ENCODE measurements at regions not wholly inside any gene's neighbourhood (a gene's known extent, or its start where the extent isn't known, plus 50 kb on each side); places are given as distances from the start of the nearest gene placed in this dataset.

DNA sequence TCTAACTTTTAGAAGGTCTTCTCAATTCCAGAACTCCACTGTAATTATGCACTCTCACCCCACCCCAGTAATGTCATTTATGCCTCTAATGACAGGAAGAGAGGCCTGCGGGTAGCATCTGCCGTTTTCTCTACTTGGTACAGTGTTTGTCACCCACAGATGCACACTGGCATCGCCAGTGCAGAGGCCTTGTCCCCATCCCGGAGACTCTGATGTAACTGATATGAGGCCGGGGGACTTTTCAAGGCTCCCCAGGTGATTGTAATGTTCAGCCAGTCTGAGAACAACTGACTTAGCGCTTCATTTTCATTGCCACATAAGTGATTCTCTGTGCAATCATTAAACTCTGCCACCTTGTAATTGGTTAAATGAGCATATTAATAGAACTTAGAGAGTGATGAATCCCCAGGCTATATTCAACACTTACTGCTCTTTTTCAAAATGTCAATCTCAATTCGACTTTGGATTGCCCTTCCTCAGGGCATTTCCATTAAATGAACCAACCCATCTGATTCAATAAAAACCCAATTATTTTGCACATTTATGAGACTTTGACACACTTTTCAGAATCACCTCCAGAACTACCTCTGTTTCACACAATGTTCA, 113.2 kb downstream of the HERPUD2 start:
- no peak for DNase-seq

- no peak for DNase-seq
These were observed 118.8 kb downstream of the HERPUD2 start for GRCh38 chr7:35576031-35576573.

DNA sequence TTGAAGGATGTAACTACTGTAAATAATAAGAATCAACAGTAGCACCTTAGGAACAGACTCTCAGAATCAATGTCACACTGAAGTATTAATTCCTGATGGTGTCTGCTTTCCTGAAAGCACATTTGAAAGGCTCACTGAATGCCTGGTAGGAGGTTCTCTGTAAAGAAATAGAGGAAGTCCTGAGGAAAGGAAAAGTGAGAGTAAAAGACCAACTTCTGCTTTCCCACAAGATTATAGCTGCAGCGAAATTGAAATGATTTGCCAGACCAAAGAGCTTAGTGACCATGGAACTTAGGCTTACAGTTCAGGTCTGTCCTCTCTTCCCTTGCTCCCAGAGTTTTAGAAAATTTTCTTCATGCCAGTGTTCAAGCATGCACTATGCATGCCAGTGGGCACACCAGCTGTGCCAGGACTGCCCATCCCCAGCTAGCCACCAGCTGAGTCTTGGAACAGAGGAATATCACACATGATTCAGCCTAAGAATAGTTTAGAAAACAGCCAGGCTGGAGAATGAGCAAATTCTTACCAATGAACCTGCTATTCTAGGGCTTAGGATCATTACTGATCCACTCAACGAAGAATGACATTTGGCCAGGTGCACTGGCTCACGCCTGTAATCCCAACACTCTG, 123.2 kb downstream of the HERPUD2 start:
- no peak for DNase-seq

DNA sequence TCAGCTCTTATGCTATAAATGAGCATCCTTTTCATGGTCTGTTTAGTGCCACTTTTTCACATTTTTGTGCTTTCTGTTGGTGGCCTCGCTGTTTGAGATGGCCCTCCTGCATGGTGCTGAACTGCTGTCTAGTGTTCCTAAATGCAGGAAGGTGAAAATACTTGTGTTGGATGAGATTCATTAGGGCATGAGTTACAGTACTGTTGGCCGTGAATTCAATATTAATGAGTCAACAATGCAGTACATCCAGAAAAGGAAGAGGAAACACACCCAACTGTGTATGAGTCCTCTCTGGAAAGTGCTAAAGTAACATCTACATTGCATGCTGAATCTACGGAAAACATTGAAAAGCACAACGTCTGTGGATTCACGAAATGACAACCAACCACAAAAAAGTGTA, 124.0 kb downstream of the HERPUD2 start:
- no peak for DNase-seq

DNA sequence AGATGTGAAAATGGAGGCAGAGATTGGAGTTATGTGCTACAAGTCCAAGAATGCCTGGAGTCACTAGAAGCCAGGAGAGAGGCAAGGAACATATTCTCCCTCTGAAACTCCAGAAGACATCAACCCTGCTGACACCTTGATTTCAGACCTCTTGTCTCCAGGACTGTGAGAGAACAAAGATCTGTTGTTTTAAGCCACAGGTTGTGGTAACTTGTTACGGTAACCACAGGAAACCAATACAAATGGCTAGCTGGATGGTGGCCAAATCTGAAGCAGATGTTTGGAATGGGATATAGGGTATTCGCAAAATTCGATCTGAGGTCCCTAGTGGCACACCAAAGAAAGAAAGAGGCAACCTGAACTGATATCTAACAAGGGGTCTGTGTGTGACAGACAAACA, 129.0 kb downstream of the HERPUD2 start:
- no peak for DNase-seq

DNA sequence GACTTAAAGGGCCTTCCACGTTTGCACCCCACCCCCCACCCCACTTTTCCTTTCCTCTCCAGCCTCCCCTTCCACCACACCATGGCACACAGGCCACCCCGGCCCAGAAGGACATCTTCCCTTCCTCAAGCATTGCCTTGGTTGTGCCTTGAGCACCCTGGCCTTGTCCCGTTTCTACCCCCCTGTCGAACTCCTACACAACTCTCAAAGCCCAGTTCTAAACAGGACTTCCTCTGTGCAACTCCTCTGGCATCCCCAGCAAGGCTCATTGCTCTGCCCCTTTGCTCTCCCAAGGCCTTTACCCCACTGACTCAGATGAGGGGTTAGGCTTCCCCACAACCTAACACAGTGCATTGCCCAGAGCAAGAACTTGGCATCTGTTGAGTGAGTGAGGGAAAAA, 136.1 kb downstream of the HERPUD2 start:
- DNase-seq = no peak

GRCh38 chr7:35556515-35557471, 138.1 kb downstream of the HERPUD2 start:
- no peak for DNase-seq

- no peak for DNase-seq
These were observed 139.0 kb downstream of the HERPUD2 start for GRCh38 chr7:35555934-35556333.

DNA sequence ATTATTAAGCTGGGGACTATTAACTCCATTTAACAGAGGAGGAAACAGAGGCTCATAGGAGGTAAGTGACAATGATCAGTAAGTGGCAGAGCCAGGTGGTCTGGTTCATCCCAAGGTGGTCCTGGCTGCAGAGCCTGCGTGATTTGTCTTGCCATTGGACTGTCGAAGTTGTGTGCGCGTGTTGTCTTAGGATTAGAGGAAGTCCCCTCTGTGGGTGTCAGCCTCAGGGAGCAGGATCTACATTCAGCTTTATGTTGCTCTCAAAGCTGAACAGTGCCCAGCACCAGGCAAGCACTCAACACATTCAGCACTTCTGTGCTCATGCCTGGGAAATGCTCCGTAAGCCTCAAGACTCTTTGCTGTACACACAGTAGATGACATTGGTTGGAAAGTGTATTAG, 139.5 kb downstream of the HERPUD2 start:
- no peak for DNase-seq

GRCh38 chr7:35553519-35553918, 141.4 kb downstream of the HERPUD2 start:
- no peak for DNase-seq

GRCh38 chr7:35552691-35553090, 142.2 kb downstream of the HERPUD2 start:
- DNase-seq = no peak

GRCh38 chr7:35551321-35552081, 143.4 kb downstream of the HERPUD2 start:
- DNase-seq = no peak

- no peak for DNase-seq
These were observed 144.1 kb downstream of the HERPUD2 start for GRCh38 chr7:35550831-35551230.

DNA sequence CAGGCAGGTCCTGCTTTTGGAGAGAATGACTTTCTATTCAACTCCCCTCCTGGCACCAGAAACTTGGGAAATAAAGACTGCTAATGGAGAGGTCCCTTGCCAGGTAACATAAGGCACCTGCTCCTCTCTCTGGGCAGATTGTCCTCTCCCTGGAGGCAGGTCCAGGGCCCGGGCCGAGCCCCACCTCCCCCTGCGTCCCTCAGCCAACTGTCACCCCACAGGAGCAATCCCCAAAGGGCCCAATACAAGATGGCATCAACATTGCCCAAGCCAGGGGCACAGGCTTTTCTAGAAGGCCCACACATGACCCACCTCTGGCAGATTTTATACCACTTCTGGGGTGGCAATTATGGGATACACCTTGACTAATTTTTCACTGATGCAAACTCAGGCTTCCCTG, 145.2 kb downstream of the HERPUD2 start:
- no peak for DNase-seq

GRCh38 chr7:35548291-35548690, 146.6 kb downstream of the HERPUD2 start:
- no peak for DNase-seq

- DNase-seq = no peak
These were observed 148.1 kb downstream of the HERPUD2 start for GRCh38 chr7:35546691-35547429.

DNA sequence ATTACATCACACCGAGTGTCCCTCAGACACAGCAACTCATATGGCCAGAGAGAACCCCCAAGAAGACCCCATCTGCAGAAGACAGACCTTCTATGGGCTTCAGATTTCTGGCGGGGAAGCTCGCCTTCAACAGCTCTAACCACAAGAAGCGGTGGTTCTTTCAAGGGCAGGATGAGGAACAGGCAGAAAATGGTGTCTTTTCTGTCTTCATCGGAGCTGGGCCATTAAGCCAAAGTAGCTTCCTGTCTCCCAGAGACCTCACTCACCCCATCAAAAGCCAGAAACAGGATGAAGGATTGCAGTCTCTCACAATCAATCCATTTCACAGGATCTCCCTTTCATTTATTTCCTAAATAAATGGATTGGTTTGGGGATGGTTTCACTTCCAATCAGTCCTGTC, 149.1 kb downstream of the HERPUD2 start:
- DNase-seq = no peak

GRCh38 chr7:35544028-35544742, 150.8 kb downstream of the HERPUD2 start:
- DNase-seq = no peak

GRCh38 chr7:35537067-35538023, 157.6 kb downstream of the HERPUD2 start:
- peak; percentile 23 to 85 for DNase-seq

DNA sequence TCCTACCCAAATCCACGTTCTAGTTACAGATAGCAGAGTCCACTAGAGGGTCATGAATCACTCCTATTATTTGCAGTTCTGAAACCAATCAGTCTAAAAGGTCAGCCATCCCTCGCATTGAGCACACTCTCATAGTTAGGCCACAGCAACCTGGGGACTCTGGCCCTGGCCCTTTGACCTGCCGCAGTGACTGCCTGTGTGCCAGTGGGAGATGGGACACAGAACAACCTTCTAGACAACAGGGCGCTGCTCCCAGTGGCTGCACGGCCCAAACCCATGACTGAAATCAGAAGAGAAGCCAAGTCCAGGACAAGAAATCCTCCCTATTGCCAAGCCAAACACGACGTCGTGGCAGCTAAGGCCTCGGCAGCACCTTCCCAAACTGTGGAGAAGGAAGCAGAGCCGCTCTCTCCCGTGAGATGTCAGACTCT, 158.5 kb downstream of the HERPUD2 start:
- no peak for DNase-seq

All from NCI-H446 (cell line).